Ishikawa (cell line): ENCODE measurements at regions not wholly inside any gene's neighbourhood (a gene's known extent, or its start where the extent isn't known, plus 50 kb on each side); places are given as distances from the start of the nearest gene placed in this dataset.

Experiments used
- CEBPB ChIP-seq: IDR thresholded peaks from 2 replicates; pipeline ENCODE4 v1.6.1; 2012
- CREB1 ChIP-seq: IDR thresholded peaks from 2 replicates; pipeline ENCODE4 v1.6.1; 2012; ENCODE audit warnings: low read depth
- EGR1 ChIP-seq: IDR thresholded peaks from 2 replicates; pipeline ENCODE4 v1.6.1; 2012
- EP300 ChIP-seq: IDR thresholded peaks from 2 replicates; pipeline ENCODE4 v1.6.1; 2012; ENCODE audit warnings: borderline replicate concordance
- FOXM1 ChIP-seq: IDR thresholded peaks from 2 replicates; pipeline ENCODE4 v1.6.1; 2012; ENCODE audit warnings: low read depth, borderline replicate concordance
- MAX ChIP-seq: IDR thresholded peaks from 2 replicates; pipeline ENCODE4 v1.6.1; 2012
- NFIC ChIP-seq: IDR thresholded peaks from 2 replicates; pipeline ENCODE4 v1.6.1; 2012
- RAD21 ChIP-seq: IDR thresholded peaks from 2 replicates; pipeline ENCODE4 v1.6.1; 2012; ENCODE audit warnings: low read depth
- REST ChIP-seq: IDR thresholded peaks from 2 replicates; pipeline ENCODE4 v1.6.1; 2012; ENCODE audit warnings: low read depth, mild to moderate bottlenecking
- TAF1 ChIP-seq: IDR thresholded peaks from 2 replicates; pipeline ENCODE4 v1.6.1; 2012; ENCODE audit warnings: low read depth, mild to moderate bottlenecking
- TCF12 ChIP-seq: IDR thresholded peaks from 2 replicates; pipeline ENCODE4 v1.6.1; 2012; ENCODE audit warnings: low read depth
- TEAD4 ChIP-seq: IDR thresholded peaks from 2 replicates; pipeline ENCODE4 v1.6.1; 2012
- USF1 ChIP-seq: IDR thresholded peaks from 2 replicates; pipeline ENCODE4 v1.6.1; 2012
- YY1 ChIP-seq: IDR thresholded peaks from 2 replicates; pipeline ENCODE4 v1.6.1; 2012; ENCODE audit warnings: low read depth
- ZBTB7A ChIP-seq: IDR thresholded peaks from 2 replicates; pipeline ENCODE4 v1.6.1; 2012; ENCODE audit warnings: low read depth

- TF ChIP-seq CEBPB (no peak), YY1 (no peak), TEAD4 (no peak), EP300 (no peak), MAX (no peak), RAD21 (no peak), USF1 (no peak), TCF12 (no peak), FOXM1 (no peak)
These were observed 600.0 kb downstream of the SLC4A3 start for GRCh38 chr2:220227266-220227920.

GRCh38 chr2:220228310-220229006, 601.0 kb downstream of the SLC4A3 start:
- TF ChIP-seq RAD21: no peak

- no peak for TF ChIP-seq REST
- no peak for TF ChIP-seq YY1
- TF ChIP-seq EGR1: no peak
- no peak for TF ChIP-seq FOXM1
- TF ChIP-seq CREB1: no peak
These were observed 613.2 kb downstream of the SLC4A3 start for GRCh38 chr2:220240641-220241040.

- TF ChIP-seq MAX (no peak), YY1 (no peak), EGR1 (no peak), USF1 (no peak), TAF1 (no peak), EP300 (no peak), NFIC (no peak), REST (no peak), CREB1 (no peak), RAD21 (no peak), FOXM1 (no peak), TCF12 (no peak), ZBTB7A (no peak)
These were observed 614.0 kb downstream of the SLC4A3 start for GRCh38 chr2:220241423-220241822.

GRCh38 chr2:220243571-220243970, 616.1 kb downstream of the SLC4A3 start:
- no peak for TF ChIP-seq REST
- TF ChIP-seq NFIC: no peak
- no peak for TF ChIP-seq RAD21
- TF ChIP-seq FOXM1: no peak
- TF ChIP-seq ZBTB7A: no peak
- TF ChIP-seq EP300: no peak
- TF ChIP-seq USF1: no peak
- no peak for TF ChIP-seq YY1
- TF ChIP-seq CREB1: no peak
- no peak for TF ChIP-seq TAF1
- TF ChIP-seq TCF12: no peak
- TF ChIP-seq CEBPB: no peak
- TF ChIP-seq MAX: no peak
- TF ChIP-seq TEAD4: no peak
- no peak for TF ChIP-seq EGR1
